GM19468 (cell line): ENCODE measurements at regions not wholly inside any gene's neighbourhood (a gene's known extent, or its start where the extent isn't known, plus 50 kb on each side); places are given as distances from the start of the nearest gene placed in this dataset.

ENCODE experiments used
- ATAC-seq: cut with Tn5 transposase; IDR thresholded peaks from one replicate; pipeline ENCODE4 v1.9.1; 2021; ENCODE audit warnings: mild to moderate bottlenecking, moderate library complexity, moderate number of reproducible peaks; ENCODE audit not compliant: unreplicated experiment; ENCODE audit errors: extremely low read depth

DNA sequence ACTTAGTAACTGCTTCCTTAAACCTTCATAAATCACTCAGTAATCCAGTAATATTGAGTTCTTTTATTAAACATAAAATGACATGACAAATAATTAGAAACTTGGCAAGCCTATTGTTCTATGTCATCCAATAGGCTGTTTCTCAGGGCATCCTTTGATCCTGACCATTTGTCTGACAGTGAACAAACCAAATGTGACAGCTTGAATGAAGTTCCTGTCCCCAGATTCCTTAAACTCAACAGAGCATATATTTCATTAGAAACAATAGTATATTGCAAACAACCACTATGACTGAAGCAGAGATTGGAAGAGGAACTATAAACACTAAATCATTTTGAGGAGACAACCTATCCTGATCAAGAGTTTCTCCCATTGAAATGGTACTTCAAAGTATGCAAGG lies 113.6 kb upstream of the MDFIC2 start:
- no peak for ATAC-seq

DNA sequence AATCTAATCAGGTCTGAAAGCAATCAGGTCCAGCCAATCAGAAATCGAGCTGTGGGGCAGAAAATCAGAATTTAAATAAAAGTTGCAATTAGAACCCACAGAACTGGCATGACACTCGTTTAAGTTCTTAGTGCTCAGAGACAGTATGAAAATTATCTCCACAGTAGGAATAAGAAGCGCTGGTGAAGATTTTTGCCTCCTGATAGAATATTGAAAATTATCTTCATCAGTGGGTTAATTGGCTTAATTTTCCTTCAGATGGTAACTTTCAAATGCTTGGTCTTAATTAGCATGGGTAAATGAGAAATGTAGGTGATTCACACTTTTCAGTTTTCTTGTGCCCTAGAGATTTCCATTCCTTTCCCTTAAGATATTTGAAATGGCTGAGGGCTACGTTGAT lies 109.1 kb upstream of the MDFIC2 start:
- no peak for ATAC-seq

DNA sequence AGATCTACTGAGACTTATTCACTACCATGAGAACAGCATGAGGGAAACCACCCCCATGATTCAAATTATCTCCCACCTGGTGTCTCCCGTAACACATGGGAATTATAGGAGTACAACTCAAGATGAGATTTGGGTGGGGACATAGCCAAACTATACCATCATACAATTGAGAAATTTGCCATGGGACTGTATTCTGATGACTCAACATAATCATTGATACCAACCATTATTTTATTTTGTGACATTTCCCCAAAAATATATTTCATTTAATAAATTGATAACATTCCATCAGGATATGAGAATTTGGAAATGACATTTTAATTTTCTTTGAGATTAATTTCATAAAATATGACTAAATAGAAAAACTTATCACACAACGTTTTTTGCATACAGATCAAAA lies 96.6 kb upstream of the MDFIC2 start:
- ATAC-seq: no peak

DNA sequence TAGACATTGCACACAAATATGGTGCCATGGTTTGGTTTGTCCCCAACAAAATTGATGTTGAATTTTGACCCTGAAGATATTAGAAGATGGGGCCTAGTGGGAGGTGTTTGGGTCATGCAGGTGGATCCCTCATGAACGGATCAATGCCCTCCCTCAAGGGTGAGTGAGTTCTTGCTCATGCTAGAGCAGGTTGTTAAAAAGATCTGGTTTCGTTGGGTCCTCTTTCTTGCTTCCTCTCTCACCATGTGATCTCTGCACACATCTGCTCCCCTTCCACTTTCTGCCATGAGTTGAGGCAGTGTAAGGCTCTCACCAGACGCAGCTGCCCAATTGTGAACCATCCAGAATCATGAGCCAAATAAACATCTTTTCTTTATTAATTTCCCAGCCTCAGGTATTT lies 87.8 kb upstream of the MDFIC2 start:
- no peak for ATAC-seq

DNA sequence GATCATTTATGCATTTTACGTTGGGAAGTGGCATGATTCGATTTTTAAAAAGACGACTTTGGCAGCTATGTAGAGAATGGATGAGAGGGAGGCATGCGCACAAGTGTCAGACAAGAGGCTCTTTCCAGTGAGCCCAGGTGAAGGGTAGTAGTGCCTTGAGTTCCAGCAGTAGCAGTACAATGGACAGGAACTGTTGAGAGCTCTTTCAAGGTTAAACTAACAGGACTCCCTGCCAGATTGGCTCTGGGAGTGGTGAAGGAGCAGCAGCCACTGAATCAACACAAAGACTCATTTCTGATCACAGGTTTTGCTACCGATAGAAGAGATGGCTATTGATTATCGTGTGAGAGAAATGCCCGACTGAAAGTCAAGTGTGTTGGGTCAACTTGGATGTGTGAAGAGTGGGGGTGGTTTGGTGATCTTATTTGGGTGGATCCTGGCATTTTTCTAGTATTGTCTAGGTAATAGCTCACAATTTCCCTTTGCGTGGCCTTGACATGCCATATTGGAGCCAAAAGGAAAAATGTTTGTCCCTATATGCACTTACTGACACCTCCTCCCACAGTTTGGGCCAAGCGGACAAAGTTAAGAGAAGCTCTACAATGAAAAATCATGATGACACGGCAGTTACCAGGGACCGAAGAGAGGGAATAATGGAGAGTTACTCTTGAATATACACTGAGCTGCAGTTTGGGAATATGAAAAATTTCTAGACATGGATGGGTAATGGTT lies 81.6 kb upstream of the MDFIC2 start:
- no peak for ATAC-seq

DNA sequence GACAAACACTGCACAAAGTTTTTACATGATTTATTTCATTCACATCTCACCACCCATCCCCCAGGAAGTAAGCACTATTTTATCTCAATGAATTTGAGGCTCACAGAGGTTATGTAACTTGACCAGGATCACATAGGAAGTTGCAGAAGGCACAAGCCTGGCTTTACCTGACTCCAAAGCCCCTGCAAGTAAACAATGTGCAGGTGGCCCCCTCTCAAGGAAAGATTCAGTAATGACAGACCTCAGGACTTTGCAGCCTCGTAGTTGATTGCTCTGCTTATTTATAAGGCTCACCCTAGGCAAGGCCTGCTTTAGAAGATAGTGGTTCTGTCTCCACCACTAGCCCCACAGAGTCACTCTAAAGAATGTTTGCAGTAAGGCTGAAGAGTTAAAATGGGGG lies 79.8 kb upstream of the MDFIC2 start:
- no peak for ATAC-seq

DNA sequence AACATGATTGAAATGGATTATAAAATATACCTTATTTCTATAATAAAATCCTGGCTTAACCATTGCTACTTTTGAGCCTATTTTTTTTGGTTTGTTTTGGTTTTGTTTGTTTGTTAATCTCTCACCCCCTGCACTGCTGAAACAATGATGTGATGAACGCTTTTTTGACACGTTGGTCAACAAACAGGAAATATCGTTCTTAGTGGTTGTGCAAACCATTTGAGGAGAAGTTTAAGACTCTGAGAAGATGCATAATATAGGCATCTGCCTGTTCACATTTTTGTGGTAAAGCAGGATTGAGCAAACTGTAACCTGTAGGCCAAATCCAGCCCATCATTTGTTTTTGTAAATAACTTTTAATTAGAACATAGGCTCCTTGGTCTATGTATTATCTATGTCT lies 75.5 kb upstream of the MDFIC2 start:
- ATAC-seq: no peak

DNA sequence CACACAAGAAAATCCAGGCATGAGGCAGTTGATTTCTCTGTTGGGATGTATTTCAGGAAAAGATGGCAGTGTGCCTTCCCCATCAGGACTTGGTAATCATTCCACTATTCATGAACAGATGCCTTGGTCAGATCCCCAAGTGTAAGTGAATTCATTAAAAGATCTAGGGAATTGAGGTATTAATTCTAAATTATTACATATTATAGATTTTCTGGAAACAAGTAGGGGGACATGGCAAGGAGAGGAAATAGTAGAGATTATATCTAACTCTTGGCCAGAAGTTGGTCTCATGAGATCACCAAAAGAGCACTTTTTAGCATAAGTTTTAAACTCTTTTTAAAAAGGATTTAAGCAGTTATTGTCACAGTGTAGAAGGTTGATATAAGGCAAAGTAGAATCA lies 74.4 kb upstream of the MDFIC2 start:
- no peak for ATAC-seq

DNA sequence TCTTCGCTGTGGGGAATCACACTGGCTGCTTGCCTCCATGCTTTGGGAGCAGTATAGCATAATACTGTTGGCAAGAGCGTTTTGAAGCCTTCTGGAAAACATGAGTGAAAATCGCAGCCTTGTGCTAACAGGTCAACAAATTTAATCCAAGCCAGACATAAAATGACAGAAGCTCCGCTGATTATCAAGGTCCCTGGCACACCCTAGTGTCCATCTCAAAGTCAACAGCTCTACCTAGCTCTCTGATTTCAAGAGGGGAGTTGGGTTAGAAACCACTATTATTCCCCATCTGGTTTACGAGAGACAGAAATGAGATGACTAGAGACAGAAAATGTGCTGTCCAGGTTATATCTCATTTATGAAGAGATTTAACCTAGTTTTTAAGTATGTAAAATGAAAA lies 73.6 kb upstream of the MDFIC2 start:
- no peak for ATAC-seq

DNA sequence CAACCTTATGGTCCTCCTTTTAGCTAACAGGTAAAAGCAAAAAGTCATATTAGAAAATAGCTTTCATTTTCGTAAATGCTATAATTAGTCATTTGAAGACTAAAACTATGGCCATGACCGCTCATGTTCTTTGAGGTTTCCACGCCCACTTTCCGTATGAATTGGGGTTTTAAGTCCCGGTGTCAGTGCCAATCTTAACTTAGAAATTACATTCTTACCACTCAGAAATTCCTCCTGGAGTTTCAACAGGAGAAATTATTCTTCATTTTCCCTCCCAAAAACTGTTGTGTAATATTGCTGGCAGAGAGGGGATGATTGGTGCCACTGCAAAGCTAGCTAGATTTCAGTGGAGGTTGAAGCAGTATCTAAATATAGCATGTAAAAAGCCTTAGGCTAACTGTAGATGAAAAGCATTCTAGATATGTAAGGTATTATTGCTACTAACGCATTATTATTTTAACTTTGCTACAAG lies 71.0 kb upstream of the MDFIC2 start:
- peak; percentile 84 for ATAC-seq

DNA sequence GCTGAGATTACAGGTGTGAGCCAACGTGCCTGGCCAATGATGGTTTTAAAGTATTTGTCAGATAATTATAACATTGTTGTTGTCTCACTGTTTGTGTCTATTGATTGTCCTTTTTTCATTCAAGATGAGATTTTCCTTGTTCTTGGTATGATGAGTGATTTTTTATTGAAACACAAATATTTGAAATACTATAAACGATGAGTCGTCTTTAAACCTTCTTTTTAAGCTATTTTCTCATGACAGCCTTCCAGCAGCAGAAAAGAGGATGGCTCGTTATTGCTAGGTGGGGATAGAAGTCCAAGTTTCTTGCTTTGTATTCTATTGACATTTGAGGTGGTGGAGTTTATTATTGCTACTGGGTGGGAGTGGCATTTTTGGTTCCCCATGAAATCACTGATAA lies 61.7 kb upstream of the MDFIC2 start:
- no peak for ATAC-seq
